ENCODE measurements at regions not wholly inside any gene's neighbourhood (a gene's known extent, or its start where the extent isn't known, plus 50 kb on each side); places are given as distances from the start of the nearest gene placed in this dataset.

GRCh38 chr5:71946343-71947030 is 160.8 kb upstream of the MAP1B start:
- no peak for DNase-seq (ENCODE audit: low read depth in 2 of 2)

- DNase-seq (ENCODE audit: low read depth in 2 of 2), result no peak
Measured at GRCh38 chr5:71948206-71948605, 159.1 kb upstream of the MAP1B start.

DNA sequence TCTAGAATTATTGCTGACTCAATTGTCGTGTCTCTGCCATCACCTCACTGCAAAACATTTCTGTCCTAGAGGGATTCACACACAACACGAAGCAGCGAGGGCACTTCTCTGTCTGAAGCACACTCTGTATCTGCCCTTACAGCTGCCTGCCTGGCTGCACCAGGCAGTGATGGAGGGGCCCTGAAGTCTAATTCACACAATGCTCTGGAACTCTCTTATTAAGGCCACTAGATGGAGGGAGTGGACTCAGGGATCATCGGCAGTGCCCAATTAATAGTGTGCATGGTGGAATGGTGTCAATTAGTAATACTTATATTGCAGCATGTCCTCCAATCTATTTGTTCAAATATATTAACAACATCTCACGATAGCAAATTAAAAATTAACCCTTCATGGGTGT is 157.5 kb upstream of the MAP1B start:
- DNase-seq (ENCODE audit: low read depth in 2 of 2), result no peak

- DNase-seq (ENCODE audit: low read depth in 2 of 2), result no peak
Measured at GRCh38 chr5:71953866-71954265, 153.4 kb upstream of the MAP1B start.

GRCh38 chr5:71954329-71954728 is 152.9 kb upstream of the MAP1B start:
- no peak for DNase-seq (ENCODE audit: low read depth in 2 of 2)

- DNase-seq (ENCODE audit: low read depth in 2 of 2), result no peak
Measured at GRCh38 chr5:71955723-71956122, 151.6 kb upstream of the MAP1B start.

GRCh38 chr5:71957292-71957898 is 149.9 kb upstream of the MAP1B start:
- no peak for DNase-seq (ENCODE audit: low read depth in 2 of 2)

DNA sequence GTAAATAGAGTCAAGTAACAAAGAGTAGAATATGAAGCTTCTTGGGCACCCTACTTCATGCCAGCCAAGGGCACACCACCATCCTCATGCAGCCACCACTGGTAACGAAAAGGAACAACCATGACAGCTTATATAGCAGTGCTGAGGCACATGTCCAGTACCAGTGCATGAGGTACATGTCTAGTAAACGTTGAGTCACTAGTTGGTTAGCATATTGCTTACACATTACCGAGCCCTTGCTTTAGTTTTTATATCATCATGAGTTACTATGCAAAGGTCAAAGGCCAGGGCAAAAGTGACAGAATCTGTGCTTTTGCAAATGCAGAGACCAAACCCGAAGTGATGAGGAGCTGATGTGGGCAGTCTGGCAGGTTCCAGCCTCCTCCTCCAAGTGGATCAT is 147.1 kb upstream of the MAP1B start:
- no peak for DNase-seq (ENCODE audit: low read depth in 2 of 2)

DNA sequence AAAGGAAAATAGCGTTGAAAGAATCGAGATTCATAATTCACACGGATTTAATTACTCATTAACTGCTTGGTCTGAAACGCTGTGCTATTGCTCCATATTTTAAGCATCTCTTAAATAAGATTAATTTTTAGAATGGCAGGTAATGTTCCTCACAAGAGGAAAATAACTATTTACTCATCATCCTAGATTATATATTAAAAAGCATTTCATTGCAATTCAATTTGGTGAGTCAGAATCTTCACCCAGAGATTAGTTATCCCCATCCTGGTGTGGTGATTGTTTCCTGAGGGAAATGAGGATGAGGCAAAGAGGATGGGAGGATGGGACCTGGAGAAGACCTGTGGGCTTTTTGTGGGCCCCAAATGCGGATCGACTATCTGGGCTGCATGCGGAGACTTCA is 145.5 kb upstream of the MAP1B start:
- no peak for DNase-seq (ENCODE audit: low read depth in 2 of 2)

DNA sequence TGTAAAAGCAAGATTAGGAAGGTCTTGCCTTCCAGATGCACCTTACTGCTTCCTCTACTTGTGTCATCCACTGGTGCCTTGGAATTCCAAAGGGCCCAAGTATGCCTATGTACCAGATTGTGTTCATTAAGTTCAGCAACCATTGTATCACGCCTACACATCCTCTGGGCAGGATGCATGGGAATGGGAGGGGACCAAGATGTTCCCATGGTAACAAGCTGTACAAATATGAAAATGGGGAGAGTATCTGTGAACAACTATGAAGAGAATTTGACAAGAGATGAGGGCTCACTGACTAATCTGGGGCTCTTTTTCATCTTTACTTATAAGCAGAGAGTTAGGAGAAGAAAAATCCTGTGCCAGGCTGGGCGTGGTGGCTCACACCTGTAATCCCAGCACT is 137.8 kb upstream of the MAP1B start:
- DNase-seq (ENCODE audit: low read depth in 2 of 2), result no peak

DNA sequence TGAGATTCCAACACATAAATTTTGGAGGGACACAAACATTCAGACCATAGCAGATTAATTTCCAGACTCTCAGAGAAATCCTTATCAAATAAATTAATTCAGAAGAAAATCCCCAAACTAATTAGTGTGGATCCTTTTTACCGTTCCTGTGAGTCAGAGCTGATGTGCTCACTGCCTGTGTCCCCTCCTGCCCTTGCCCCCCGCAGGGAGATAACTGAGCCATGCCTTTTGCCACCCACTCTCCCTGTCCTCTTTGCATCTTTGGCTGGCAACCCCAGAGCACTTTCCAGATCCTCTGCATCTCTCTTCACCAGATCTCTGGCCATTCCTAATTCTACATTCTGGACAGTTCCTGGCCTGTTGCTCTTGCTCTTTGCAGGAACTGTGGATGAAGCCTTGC is 135.4 kb upstream of the MAP1B start:
- DNase-seq (ENCODE audit: low read depth in 2 of 2), result no peak

DNA sequence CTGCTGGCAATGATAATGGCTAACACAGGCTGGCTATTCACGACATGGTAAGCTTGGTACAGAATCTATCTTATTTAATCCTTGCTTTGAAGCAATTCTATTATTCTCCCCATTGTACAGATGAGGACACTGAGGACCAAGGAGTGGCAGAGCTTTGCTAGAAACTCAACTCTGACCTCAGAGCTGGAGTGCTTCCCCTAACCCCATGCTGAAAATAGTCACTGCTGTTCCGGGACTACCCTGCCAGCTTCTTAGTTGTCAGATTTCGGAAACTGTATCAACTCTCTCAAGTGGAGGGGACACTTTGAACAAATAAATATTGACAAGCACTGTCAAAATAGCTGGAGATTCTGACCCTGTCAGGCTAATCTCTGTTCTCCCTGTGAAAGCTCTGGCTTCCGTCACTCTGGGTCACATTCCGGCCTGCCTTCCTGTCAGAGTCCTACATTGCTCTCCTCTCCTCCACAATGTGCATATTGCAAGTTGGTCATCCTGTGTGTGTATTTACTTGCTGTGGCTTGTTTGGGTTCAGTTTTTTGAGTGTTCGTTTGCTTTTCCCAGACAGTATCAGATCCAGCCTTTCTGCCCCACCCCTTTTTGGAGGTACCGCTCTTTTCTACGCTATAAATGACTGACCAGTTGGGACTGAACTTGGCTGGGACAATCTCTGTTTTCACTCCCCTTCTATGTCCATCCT is 134.3 kb upstream of the MAP1B start:
- DNase-seq (ENCODE audit: low read depth in 2 of 2), result no peak

DNA sequence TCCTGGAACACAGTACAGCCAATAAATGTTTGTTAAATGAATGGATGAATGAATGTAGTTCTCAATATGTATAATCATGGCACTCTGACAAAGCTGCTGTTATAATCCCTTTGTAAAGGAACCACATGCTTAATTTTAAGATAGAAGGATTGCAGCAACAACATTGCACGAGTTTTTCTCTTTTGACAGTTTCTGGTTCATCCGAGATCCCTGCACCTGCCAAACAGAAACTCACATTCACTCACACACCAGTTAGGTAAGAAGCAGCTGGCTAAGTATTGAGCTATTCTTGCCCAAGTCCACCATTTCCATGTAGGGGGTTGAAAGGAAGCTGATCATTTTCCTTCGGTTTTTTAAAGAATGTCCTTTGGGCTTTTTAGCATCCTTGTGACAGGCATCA is 133.7 kb upstream of the MAP1B start:
- no peak for DNase-seq (ENCODE audit: low read depth in 2 of 2)

DNA sequence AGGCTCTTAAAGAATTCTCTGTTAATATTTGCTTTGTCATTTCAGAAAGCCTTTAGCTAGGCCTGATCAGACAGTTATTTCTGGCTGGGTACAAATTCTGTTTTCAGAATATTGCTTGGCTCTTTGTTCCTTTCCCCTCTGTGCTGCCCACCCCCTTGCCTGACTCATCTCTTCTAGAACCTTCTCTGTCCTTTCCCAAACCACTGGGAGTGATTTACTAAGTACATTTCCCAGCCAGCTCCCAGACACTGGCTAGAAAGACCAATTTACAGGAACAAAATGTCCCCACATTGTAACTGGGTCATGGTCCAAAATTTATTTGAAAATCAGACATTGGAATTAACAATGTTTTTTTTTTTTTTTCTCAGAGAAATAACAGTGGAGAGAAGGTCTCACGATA is 133.1 kb upstream of the MAP1B start:
- no peak for DNase-seq (ENCODE audit: low read depth in 2 of 2)

DNA sequence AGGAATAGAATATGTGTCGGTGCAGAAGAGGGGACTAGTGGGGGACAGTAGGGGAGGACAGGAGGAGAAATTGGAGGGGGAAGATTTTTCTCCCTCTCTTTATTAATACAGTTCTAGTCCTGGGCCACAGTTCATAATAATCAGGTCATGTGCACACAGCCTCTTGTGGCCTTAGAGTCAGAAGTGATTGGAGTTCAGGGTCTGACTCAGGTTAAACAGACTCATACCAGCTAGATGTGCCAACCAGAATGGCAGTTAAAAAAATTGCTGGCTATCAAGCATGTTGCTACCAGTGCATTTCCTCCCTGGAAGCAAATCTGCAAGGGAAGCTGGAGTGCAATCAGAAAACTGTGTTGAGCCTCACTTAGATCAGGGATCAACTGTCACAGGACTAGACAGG is 132.7 kb upstream of the MAP1B start:
- no peak for DNase-seq (ENCODE audit: low read depth in 2 of 2)

GRCh38 chr5:71976449-71976848 is 130.8 kb upstream of the MAP1B start:
- no peak for DNase-seq (ENCODE audit: low read depth in 2 of 2)

- no peak for DNase-seq (ENCODE audit: low read depth in 2 of 2)
Measured at GRCh38 chr5:71977311-71977710, 130.0 kb upstream of the MAP1B start.

GRCh38 chr5:71978216-71978615 is 129.1 kb upstream of the MAP1B start:
- DNase-seq (ENCODE audit: low read depth in 2 of 2), result no peak

DNA sequence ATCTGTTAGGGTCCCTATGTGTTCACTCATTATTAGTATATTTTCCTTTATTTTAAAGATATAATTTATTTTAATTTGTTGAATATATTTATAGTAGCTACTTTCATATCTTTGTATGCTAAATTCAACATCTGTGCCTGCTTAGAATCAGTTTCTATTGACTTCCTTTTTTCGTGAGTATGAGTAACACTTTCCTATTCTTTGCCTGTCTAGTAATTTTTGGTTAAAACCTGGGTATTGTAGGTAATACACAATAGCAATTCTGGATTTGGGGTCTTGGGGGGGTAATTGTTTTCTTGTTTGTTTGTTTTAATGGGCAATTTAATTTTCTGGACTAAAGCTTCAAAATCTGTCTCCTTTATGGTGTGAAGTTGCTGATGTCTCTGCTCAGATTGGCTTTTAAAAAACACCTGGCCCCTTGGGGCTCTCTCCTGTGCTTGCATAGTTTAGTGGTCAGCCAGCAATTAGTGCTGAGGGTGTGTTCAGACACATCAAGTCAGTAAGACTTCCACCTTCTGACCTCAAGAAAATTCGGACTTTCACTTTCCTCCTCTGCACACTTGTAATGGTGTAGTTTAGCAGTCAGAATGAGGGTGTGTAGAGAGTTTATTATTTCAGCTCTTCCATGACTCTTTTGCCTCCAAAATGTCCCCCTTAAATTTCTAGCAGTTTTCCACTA is 124.4 kb upstream of the MAP1B start:
- DNase-seq (ENCODE audit: low read depth in 2 of 2), result no peak

- no peak for DNase-seq (ENCODE audit: low read depth in 2 of 2)
Measured at GRCh38 chr5:71986101-71986500, 121.2 kb upstream of the MAP1B start.

DNA sequence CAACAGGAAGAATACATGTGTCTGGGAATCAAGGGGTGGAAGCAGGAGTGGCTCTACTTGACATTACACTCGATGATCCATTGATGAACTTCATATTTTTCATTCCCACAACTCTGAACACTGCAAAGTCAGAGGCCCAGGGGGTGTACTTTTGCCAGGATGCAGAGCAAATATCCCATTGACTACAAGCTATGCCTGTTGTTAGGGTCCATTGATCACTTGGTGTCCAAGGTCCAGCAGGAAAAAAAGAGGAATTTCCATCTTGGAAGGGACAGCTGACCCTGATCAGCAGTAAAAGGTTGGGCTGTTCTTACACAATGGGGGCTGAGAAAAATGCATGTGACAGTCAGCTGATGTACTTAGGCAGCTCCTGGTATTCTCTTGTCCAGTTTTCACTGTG is 118.5 kb upstream of the MAP1B start:
- no peak for DNase-seq (ENCODE audit: low read depth in 2 of 2)

GRCh38 chr5:71993600-71993999 is 113.7 kb upstream of the MAP1B start:
- DNase-seq (ENCODE audit: low read depth in 2 of 2), result no peak

DNA sequence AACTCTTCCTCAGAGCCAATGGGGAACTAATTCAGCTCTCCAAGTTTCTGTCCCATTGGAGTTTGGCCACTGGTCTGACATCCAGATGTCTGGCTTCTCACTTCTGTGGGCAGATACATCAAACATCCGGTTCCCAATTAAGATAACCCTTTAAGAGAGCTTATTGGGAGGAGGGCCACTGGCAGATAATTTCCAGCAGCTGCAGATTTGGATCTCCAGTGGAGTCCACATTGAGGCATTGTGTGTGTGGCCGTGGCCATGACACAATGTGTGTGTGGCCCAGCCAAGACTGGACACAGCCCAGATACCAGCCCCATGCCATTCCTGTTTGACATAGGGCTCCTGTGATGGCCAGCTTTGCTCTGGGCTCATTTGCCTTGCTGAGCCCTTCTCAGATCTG is 110.5 kb upstream of the MAP1B start:
- no peak for DNase-seq (ENCODE audit: low read depth in 2 of 2)
